WTC11 (cell line): ENCODE measurements at regions not wholly inside any gene's neighbourhood (a gene's known extent, or its start where the extent isn't known, plus 50 kb on each side); places are given as distances from the start of the nearest gene placed in this dataset.

ENCODE experiments used
- ATAC-seq: fragments of 200-7000 bp; cut with Tn5 transposase; 2 replicates; pipeline ENCODE4 v1.10.0; 2021; ENCODE audit warnings: mild to moderate bottlenecking, moderate library complexity
- CTCF ChIA-PET: fragments of 300-600 bp; sonication (Branson Sonifier 250); formaldehyde crosslinking; loops from one replicate; lab custom pipeline; 2021; ENCODE audit warnings: antibody characterized with exemption; lab: Charles Lee
- POLR2A ChIA-PET: fragments of 350-600 bp; sonication (Branson Sonifier 250); formaldehyde crosslinking; loops from one replicate; lab custom pipeline; 2021; ENCODE audit warnings: antibody characterized with exemption; lab: Charles Lee
- DNase-seq: peaks from one replicate; pipeline ENCODE4 v3.0.0; 2021; ENCODE audit warnings: low spot score
- H3K27ac Mint-ChIP-seq: 2 replicates; pipeline ENCODE4 v1.8.0; 2021; ENCODE audit warnings: mixed read lengths
- H3K27me3 Mint-ChIP-seq: 2 replicates; pipeline ENCODE4 v1.8.0; 2021; ENCODE audit warnings: low read depth, mild to moderate bottlenecking, moderate library complexity, mixed read lengths
- H3K36me3 Mint-ChIP-seq: 2 replicates; pipeline ENCODE4 v1.8.0; 2021; ENCODE audit warnings: mixed read lengths
- H3K4me1 Mint-ChIP-seq: 2 replicates; pipeline ENCODE4 v1.8.0; 2022; ENCODE audit warnings: mixed read lengths
- H3K4me3 Mint-ChIP-seq: 2 replicates; pipeline ENCODE4 v1.8.0; 2021; ENCODE audit warnings: mild to moderate bottlenecking, moderate library complexity, mixed read lengths
- H3K9me3 Mint-ChIP-seq: 2 replicates; pipeline ENCODE4 v1.8.0; 2021; ENCODE audit warnings: mixed read lengths
- CREM ChIP-seq: sonication (generic); formaldehyde crosslinking; IDR thresholded peaks from 2 replicates; pipeline ENCODE4 v1.8.1; 2022; ENCODE audit warnings: mild to moderate bottlenecking, missing genetic modification reagents, moderate library complexity
- FOXK1 ChIP-seq: sonication (generic); formaldehyde crosslinking; IDR thresholded peaks from 2 replicates; pipeline ENCODE4 v1.8.0; 2022; ENCODE audit warnings: mild to moderate bottlenecking, moderate library complexity, missing genetic modification reagents
- GRHL2 ChIP-seq: fragments of 250-450 bp; sonication (Bioruptor Pico); IDR thresholded peaks from 2 replicates; pipeline ENCODE4 v1.8.0; 2022; ENCODE audit warnings: mild to moderate bottlenecking, moderate library complexity; ENCODE audit not compliant: insufficient replicate concordance, severe bottlenecking
- GTF2I ChIP-seq: fragments of 250-450 bp; sonication (Bioruptor Pico); conservative IDR thresholded peaks from 2 replicates; pipeline ENCODE4 v1.4.0; 2021; ENCODE audit warnings: mild to moderate bottlenecking
- JUN ChIP-seq: sonication (generic); formaldehyde crosslinking; IDR thresholded peaks from 2 replicates; pipeline ENCODE4 v1.8.0; 2023; ENCODE audit warnings: mild to moderate bottlenecking, missing genetic modification reagents
- KAT7 ChIP-seq: sonication (generic); formaldehyde crosslinking; IDR thresholded peaks from 2 replicates; pipeline ENCODE4 v1.8.1; 2023; ENCODE audit warnings: missing genetic modification reagents, mild to moderate bottlenecking, borderline replicate concordance
- MYBL2 ChIP-seq: sonication (generic); formaldehyde crosslinking; IDR thresholded peaks from 2 replicates; pipeline ENCODE4 v1.8.1; 2023; ENCODE audit warnings: mild to moderate bottlenecking, moderate library complexity, missing genetic modification reagents
- NFATC4 ChIP-seq: fragments of 250-450 bp; sonication (Bioruptor Pico); IDR thresholded peaks from 2 replicates; pipeline ENCODE4 v1.9.0; 2021; ENCODE audit warnings: mild to moderate bottlenecking
- NFE2L1 ChIP-seq: sonication (generic); formaldehyde crosslinking; IDR thresholded peaks from 2 replicates; pipeline ENCODE4 v1.8.1; 2023; ENCODE audit warnings: missing genetic modification reagents
- NR3C1 ChIP-seq: sonication (generic); formaldehyde crosslinking; conservative IDR thresholded peaks from 2 replicates; pipeline ENCODE4 v1.8.1; 2023; ENCODE audit warnings: low read depth, mild to moderate bottlenecking, missing genetic modification reagents
- RELA ChIP-seq: sonication (generic); formaldehyde crosslinking; IDR thresholded peaks from 2 replicates; pipeline ENCODE4 v1.8.1; 2022; ENCODE audit warnings: missing genetic modification reagents, mild to moderate bottlenecking, borderline replicate concordance
- SP1 ChIP-seq: sonication (generic); formaldehyde crosslinking; conservative IDR thresholded peaks from 2 replicates; pipeline ENCODE4 v1.8.1; 2022; ENCODE audit warnings: missing genetic modification reagents
- TCF7 ChIP-seq: sonication (generic); formaldehyde crosslinking; IDR thresholded peaks from 2 replicates; pipeline ENCODE4 v1.8.0; 2022; ENCODE audit warnings: mild to moderate bottlenecking, low read depth, missing genetic modification reagents, moderate library complexity
- TP53 ChIP-seq: sonication (generic); formaldehyde crosslinking; IDR thresholded peaks from 2 replicates; pipeline ENCODE4 v1.8.1; 2023; ENCODE audit warnings: mild to moderate bottlenecking, missing genetic modification reagents
- ZBTB21 ChIP-seq: sonication (generic); formaldehyde crosslinking; IDR thresholded peaks from 2 replicates; pipeline ENCODE4 v1.8.1; 2023; ENCODE audit warnings: mild to moderate bottlenecking, missing genetic modification reagents, borderline replicate concordance
- ZNF232 ChIP-seq: sonication (generic); formaldehyde crosslinking; IDR thresholded peaks from 2 replicates; pipeline ENCODE4 v1.8.0; 2022; ENCODE audit warnings: mild to moderate bottlenecking, missing genetic modification reagents
- TF ChIP-seq, protein P1 (sequence below): fragments of 200-600 bp; IDR thresholded peaks from 2 replicates; pipeline ENCODE4 v1.8.0; 2022; ENCODE audit warnings: antibody characterized with exemption
- TF ChIP-seq, protein P2 (sequence below): sonication (generic); formaldehyde crosslinking; IDR thresholded peaks from 2 replicates; pipeline ENCODE4 v1.8.1; 2023; ENCODE audit warnings: mild to moderate bottlenecking, missing genetic modification reagents, borderline replicate concordance
- TF ChIP-seq, protein P3 (sequence below): sonication (generic); formaldehyde crosslinking; IDR thresholded peaks from 2 replicates; pipeline ENCODE4 v1.8.1; 2022; ENCODE audit warnings: mild to moderate bottlenecking, missing genetic modification reagents, moderate library complexity, borderline replicate concordance

DNA sequence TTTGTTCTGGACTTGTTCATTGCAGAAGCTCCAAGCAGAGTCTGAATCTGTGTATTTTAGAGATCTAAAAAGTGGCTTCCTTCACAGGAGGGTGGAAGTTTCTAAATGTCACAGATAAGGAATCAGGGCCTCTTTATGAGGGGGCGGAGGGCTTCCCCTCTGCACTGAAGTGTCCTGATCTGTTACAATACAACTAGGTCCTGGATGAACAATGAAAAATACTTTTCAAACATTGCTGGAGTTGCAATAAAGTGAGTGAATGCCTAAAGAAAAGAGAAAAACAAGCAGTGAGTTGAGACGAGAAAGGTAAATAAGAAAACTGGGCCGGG is 179.3 kb upstream of the HDAC4 start:
- peaks cover 12% of the 10 kb centered on the region for H3K4me1 Mint-ChIP-seq
- ATAC-seq: no peak
- H3K27ac Mint-ChIP-seq: no peak overlapping the region
- H3K9me3 Mint-ChIP-seq: peaks cover 12% of the 10 kb centered on the region; the same call in 1 of the 2 replicates
- TF ChIP-seq SP1 (CRISPR knock-in tag) (no peak), FOXK1 (CRISPR knock-in tag) (no peak), GTF2I (CRISPR knock-in tag) (no peak), NFATC4 (CRISPR knock-in tag) (no peak)
- TF ChIP-seq, protein P1, sequence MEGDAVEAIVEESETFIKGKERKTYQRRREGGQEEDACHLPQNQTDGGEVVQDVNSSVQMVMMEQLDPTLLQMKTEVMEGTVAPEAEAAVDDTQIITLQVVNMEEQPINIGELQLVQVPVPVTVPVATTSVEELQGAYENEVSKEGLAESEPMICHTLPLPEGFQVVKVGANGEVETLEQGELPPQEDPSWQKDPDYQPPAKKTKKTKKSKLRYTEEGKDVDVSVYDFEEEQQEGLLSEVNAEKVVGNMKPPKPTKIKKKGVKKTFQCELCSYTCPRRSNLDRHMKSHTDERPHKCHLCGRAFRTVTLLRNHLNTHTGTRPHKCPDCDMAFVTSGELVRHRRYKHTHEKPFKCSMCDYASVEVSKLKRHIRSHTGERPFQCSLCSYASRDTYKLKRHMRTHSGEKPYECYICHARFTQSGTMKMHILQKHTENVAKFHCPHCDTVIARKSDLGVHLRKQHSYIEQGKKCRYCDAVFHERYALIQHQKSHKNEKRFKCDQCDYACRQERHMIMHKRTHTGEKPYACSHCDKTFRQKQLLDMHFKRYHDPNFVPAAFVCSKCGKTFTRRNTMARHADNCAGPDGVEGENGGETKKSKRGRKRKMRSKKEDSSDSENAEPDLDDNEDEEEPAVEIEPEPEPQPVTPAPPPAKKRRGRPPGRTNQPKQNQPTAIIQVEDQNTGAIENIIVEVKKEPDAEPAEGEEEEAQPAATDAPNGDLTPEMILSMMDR: no peak
- TF ChIP-seq, all 79 proteins: peak for 0
- no peak overlapping the region for H3K4me3 Mint-ChIP-seq
- no peaks in the 10 kb centered on the region for H3K36me3 Mint-ChIP-seq
- no peak for DNase-seq
- H3K27me3 Mint-ChIP-seq: no peaks in the 10 kb centered on the region
- CTCF ChIA-PET: no interaction called here
- POLR2A ChIA-PET: no interaction called here

DNA sequence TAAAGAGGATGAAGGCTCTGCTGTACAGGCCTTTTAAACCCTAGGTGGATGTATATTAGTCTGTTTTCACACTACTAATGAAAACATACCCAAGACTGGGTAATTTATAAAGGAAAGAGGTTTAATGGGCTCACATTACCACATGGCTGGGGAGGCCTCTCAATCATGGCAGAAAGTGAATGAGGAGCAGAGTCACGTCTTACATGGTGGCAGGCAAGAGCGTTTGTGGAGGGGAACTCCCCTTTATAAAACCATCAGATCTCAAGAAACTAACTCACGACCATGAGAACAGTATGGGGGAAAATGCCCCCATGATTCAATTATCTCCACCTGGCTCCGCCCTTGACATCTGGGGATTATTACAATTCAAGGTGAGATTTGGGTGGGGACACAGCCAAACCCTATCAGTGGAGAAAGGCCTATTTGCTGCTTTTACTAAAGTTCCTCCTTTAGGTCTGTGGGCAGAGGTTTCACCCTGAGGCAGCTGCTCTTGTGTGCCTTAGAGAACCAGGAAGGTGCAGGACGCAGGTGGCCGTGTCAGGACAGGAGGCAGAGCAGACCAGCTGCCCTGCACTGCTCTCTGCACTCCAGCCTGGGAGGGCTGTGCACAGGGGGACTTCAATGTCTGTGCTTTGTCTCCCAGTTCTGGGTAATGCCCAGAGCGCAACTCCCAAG is 178.8 kb upstream of the HDAC4 start:
- ChIA-PET POLR2A (no interaction called here), CTCF (no interaction called here)
- Mint-ChIP-seq H3K27me3 (no peaks in the 10 kb centered on the region), H3K36me3 (no peaks in the 10 kb centered on the region), H3K9me3 (peaks cover 12% of the 10 kb centered on the region; the same call in 1 of the 2 replicates), H3K4me3 (no peak overlapping the region), H3K4me1 (peaks cover 11% of the 10 kb centered on the region), H3K27ac (no peak overlapping the region)
- DNase-seq (no peak), ATAC-seq (no peak)
- TF ChIP-seq RELA (CRISPR knock-in tag) (no peak), NR3C1 (CRISPR knock-in tag) (no peak), MYBL2 (CRISPR knock-in tag) (no peak), NFE2L1 (no peak), TCF7 (no peak), ZNF232 (CRISPR knock-in tag) (no peak), GRHL2 (no peak), ZBTB21 (CRISPR knock-in tag) (no peak), GTF2I (CRISPR knock-in tag) (no peak), TP53 (CRISPR knock-in tag) (no peak), JUN (CRISPR knock-in tag) (no peak), CREM (CRISPR knock-in tag) (no peak), SP1 (CRISPR knock-in tag) (no peak), KAT7 (no peak)
- TF ChIP-seq, protein P2, sequence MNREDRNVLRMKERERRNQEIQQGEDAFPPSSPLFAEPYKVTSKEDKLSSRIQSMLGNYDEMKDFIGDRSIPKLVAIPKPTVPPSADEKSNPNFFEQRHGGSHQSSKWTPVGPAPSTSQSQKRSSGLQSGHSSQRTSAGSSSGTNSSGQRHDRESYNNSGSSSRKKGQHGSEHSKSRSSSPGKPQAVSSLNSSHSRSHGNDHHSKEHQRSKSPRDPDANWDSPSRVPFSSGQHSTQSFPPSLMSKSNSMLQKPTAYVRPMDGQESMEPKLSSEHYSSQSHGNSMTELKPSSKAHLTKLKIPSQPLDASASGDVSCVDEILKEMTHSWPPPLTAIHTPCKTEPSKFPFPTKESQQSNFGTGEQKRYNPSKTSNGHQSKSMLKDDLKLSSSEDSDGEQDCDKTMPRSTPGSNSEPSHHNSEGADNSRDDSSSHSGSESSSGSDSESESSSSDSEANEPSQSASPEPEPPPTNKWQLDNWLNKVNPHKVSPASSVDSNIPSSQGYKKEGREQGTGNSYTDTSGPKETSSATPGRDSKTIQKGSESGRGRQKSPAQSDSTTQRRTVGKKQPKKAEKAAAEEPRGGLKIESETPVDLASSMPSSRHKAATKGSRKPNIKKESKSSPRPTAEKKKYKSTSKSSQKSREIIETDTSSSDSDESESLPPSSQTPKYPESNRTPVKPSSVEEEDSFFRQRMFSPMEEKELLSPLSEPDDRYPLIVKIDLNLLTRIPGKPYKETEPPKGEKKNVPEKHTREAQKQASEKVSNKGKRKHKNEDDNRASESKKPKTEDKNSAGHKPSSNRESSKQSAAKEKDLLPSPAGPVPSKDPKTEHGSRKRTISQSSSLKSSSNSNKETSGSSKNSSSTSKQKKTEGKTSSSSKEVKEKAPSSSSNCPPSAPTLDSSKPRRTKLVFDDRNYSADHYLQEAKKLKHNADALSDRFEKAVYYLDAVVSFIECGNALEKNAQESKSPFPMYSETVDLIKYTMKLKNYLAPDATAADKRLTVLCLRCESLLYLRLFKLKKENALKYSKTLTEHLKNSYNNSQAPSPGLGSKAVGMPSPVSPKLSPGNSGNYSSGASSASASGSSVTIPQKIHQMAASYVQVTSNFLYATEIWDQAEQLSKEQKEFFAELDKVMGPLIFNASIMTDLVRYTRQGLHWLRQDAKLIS: no peak
- TF ChIP-seq, protein P3, sequence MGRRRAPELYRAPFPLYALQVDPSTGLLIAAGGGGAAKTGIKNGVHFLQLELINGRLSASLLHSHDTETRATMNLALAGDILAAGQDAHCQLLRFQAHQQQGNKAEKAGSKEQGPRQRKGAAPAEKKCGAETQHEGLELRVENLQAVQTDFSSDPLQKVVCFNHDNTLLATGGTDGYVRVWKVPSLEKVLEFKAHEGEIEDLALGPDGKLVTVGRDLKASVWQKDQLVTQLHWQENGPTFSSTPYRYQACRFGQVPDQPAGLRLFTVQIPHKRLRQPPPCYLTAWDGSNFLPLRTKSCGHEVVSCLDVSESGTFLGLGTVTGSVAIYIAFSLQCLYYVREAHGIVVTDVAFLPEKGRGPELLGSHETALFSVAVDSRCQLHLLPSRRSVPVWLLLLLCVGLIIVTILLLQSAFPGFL (CRISPR knock-in tag): no peak
